DMS53 (cell line): ENCODE measurements at regions not wholly inside any gene's neighbourhood (a gene's known extent, or its start where the extent isn't known, plus 50 kb on each side); places are given as distances from the start of the nearest gene placed in this dataset.

Source experiments
- DNase-seq: peaks from one replicate; lab custom pipeline; 2025; lab: John Stamatoyannopoulos, UW

- no peak for DNase-seq
Observed at GRCh38 chr19:32294871-32295438, 50.5 kb upstream of the ZNF507 start.
